ENCODE measurements at regions not wholly inside any gene's neighbourhood (a gene's known extent, or its start where the extent isn't known, plus 50 kb on each side); places are given as distances from the start of the nearest gene placed in this dataset.

DNA sequence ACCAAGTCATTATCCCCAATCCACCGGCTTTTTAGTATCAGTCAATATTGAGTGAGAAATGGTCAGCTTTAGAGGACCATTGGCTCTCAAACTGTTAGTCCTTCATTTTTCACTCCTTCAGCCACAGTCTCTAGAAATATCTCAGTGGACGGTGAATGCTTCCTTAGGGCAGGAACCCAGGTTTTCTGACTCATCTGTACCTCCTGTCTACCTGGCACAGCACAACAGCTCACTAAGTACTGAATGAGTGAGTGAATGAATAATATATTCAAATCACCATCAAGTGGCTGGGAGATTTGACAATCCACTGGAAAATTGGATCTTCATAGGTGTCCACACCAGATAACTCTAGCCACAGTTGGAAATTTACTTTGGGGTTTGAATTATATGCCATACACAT is 609.5 kb upstream of the CLINT1 start:
- no peaks in the 10 kb centered on the region for H3K36me3 Mint-ChIP-seq
- H3K27me3 Mint-ChIP-seq = no peaks in the 10 kb centered on the region
- H3K4me1 Mint-ChIP-seq = peaks cover 0 to 3% (median 1%) of the 10 kb centered on the region in 4 donors
- Histone ChIP-seq H3K9me3 (ENCODE audit: control insufficient read depth in 2 of 2, low read length in 2 of 2) (no peaks in the 10 kb centered on the region), H3K36me3 (ENCODE audit: control insufficient read depth, insufficient read depth, low read length) (no peaks in the 10 kb centered on the region), H3K27me3 (ENCODE audit: control insufficient read depth, insufficient read depth, low read length) (no peaks in the 10 kb centered on the region), H3K27ac (ENCODE audit: insufficient read depth, low read length, poor library complexity, severe bottlenecking) (no peak overlapping the region), H3K4me3 (ENCODE audit: low read depth, low read length) (no peak overlapping the region), H3K4me1 (ENCODE audit: control insufficient read depth, insufficient read depth, low read length, poor library complexity, severe bottlenecking) (no peaks in the 10 kb centered on the region)
- peaks cover 0 to 3% (median 0%) of the 10 kb centered on the region in 7 donors for H3K9me3 Mint-ChIP-seq
- H3K27ac Mint-ChIP-seq = no peak overlapping the region
- DNase-seq (no peak), ATAC-seq (ENCODE audit: low read depth in 2 of 2) (no peak)
- no peak overlapping the region for H3K4me3 Mint-ChIP-seq

DNA sequence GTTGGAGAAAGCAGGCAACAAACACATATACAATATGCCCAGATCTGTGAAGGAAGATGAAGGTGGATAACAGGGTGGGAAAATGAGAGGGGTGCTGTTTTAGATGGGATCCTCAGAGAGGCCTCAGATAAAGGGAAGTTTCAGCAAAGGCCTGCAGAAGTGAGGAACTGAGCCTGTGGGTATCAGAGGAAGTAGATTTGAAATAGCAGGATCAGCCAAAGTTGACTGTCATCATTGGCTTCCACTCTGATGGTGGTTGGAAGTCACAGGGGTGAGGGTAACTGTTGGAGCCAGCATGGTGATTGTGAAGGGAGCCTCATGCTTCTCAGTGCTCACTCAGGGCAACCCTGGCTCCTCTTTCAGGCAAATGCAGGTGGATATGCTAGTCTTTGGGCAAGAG is 607.2 kb upstream of the CLINT1 start:
- H3K4me1 Mint-ChIP-seq = peaks cover 0 to 3% (median 1%) of the 10 kb centered on the region in 4 donors
- Histone ChIP-seq H3K4me3 (ENCODE audit: low read depth, low read length) (no peak overlapping the region), H3K9me3 (ENCODE audit: control insufficient read depth in 2 of 2, low read length in 2 of 2) (no peaks in the 10 kb centered on the region), H3K27ac (ENCODE audit: insufficient read depth, low read length, poor library complexity, severe bottlenecking) (no peak overlapping the region), H3K27me3 (ENCODE audit: control insufficient read depth, insufficient read depth, low read length) (no peaks in the 10 kb centered on the region), H3K36me3 (ENCODE audit: control insufficient read depth, insufficient read depth, low read length) (no peaks in the 10 kb centered on the region), H3K4me1 (ENCODE audit: control insufficient read depth, insufficient read depth, low read length, poor library complexity, severe bottlenecking) (no peaks in the 10 kb centered on the region)
- DNase-seq (no peak), ATAC-seq (ENCODE audit: low read depth in 2 of 2) (no peak)
- H3K27ac Mint-ChIP-seq = no peak overlapping the region
- H3K9me3 Mint-ChIP-seq = peaks cover 0 to 5% (median 0%) of the 10 kb centered on the region in 7 donors
- H3K36me3 Mint-ChIP-seq = no peaks in the 10 kb centered on the region
- H3K4me3 Mint-ChIP-seq = no peak overlapping the region
- H3K27me3 Mint-ChIP-seq = no peaks in the 10 kb centered on the region

DNA sequence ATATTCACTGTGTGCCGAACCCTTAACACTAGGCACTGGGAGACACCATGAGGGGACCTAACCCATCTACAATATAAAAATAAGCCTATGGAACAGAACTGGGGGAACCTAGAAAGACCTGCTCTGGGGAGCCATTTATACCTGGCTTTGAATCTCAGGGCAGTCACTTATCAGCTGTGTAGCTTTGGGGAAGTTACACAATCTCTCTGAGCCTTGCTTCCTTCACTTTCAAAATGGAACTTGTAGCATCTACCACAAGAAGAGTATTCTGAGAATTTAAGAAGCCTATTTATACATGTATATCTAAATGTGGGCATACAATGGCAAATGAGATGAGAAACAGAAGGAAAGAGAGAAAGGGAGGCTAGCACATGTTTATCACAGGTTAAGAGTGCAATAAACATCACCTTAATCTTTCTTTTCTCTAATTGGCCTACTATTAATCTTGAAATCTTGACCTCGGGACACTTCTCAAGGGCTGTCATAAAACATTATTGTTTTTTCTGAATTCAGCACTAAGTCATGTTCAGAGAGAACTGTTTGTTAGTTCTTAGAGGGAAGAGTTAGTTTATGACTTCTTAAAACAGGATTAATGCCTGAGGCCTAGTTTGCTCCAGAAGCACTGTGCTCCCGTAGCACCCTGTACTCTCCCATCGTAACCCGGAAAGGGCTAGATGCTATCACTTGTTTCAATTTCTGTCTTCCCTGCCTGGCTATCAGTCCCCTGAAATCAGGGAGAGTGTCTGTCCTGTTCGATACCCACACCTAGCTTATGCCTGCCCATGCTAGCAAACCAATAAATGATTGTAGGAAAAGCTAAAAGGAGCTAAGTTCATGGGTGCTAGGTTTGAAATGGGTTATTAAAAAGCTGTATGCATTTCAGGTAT is 606.4 kb upstream of the CLINT1 start:
- no peak for DNase-seq
- Mint-ChIP-seq H3K4me3 (no peak overlapping the region), H3K27ac (no peak overlapping the region), H3K9me3 (peaks cover 0 to 5% (median 0%) of the 10 kb centered on the region in 7 donors), H3K4me1 (peaks cover 0 to 3% (median 1%) of the 10 kb centered on the region in 4 donors), H3K36me3 (no peaks in the 10 kb centered on the region), H3K27me3 (no peaks in the 10 kb centered on the region)
- Histone ChIP-seq H3K4me1 (ENCODE audit: control insufficient read depth, insufficient read depth, low read length, poor library complexity, severe bottlenecking) (no peaks in the 10 kb centered on the region), H3K36me3 (ENCODE audit: control insufficient read depth, insufficient read depth, low read length) (no peaks in the 10 kb centered on the region), H3K27ac (ENCODE audit: insufficient read depth, low read length, poor library complexity, severe bottlenecking) (no peak overlapping the region), H3K9me3 (ENCODE audit: control insufficient read depth in 2 of 2, low read length in 2 of 2) (no peaks in the 10 kb centered on the region), H3K27me3 (ENCODE audit: control insufficient read depth, insufficient read depth, low read length) (no peaks in the 10 kb centered on the region), H3K4me3 (ENCODE audit: low read depth, low read length) (no peak overlapping the region)
- no peak for ATAC-seq (ENCODE audit: low read depth in 2 of 2)

DNA sequence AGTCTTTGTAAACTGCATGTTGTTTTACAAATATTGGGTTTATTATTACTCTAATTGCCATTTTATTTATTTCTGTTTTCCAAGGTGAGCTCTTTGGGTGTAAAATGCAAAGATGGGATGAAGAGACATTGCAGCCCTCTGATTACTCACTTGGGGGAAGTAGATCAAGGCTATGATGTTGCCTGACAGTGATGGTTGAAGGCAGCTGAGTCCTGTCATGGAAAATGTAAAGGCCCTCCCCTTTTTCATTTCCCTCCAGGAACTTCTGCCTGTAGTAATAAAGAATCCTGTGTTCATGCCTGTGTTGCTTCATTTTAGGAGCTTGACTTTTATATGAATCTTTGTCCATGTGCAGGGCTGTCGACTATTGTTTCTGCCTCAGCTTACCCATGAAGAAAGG is 605.4 kb upstream of the CLINT1 start:
- no peak overlapping the region for H3K4me3 Mint-ChIP-seq
- Histone ChIP-seq H3K36me3 (ENCODE audit: control insufficient read depth, insufficient read depth, low read length) (no peaks in the 10 kb centered on the region), H3K4me3 (ENCODE audit: low read depth, low read length) (no peak overlapping the region), H3K27me3 (ENCODE audit: control insufficient read depth, insufficient read depth, low read length) (no peaks in the 10 kb centered on the region), H3K27ac (ENCODE audit: insufficient read depth, low read length, poor library complexity, severe bottlenecking) (no peak overlapping the region), H3K9me3 (ENCODE audit: control insufficient read depth in 2 of 2, low read length in 2 of 2) (no peaks in the 10 kb centered on the region), H3K4me1 (ENCODE audit: control insufficient read depth, insufficient read depth, low read length, poor library complexity, severe bottlenecking) (no peaks in the 10 kb centered on the region)
- no peak for DNase-seq
- no peaks in the 10 kb centered on the region for H3K36me3 Mint-ChIP-seq
- H3K27me3 Mint-ChIP-seq = no peaks in the 10 kb centered on the region
- H3K9me3 Mint-ChIP-seq = peaks cover 0 to 5% (median 0%) of the 10 kb centered on the region in 7 donors
- ATAC-seq (ENCODE audit: low read depth in 2 of 2) = no peak
- H3K4me1 Mint-ChIP-seq = peaks cover 0 to 3% (median 1%) of the 10 kb centered on the region in 4 donors
- no peak overlapping the region for H3K27ac Mint-ChIP-seq

DNA sequence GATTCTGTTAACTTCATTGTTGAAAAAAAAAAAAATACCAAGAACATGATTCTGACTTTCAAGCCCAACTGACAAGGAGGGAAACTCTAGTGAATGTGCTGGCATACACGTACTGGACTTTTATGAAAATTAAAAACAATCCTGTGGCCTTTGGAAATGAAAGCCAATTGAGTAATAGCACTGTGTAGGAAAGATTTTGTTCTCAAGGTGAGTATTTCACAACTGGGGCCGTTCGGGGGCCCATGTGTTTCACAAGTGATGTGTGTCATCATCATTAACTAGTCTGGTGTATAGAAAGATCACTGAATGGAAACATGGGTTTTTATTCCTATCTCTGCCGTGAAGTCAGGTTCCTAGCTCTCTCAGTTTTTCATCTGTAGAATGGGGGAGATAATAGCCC is 605.0 kb upstream of the CLINT1 start:
- ATAC-seq (ENCODE audit: low read depth in 2 of 2) (no peak), DNase-seq (no peak)
- Mint-ChIP-seq H3K9me3 (peaks cover 0 to 5% (median 0%) of the 10 kb centered on the region in 7 donors), H3K36me3 (no peaks in the 10 kb centered on the region), H3K4me3 (no peak overlapping the region), H3K27me3 (no peaks in the 10 kb centered on the region), H3K4me1 (peaks cover 0 to 3% (median 1%) of the 10 kb centered on the region in 4 donors), H3K27ac (no peak overlapping the region)
- Histone ChIP-seq H3K4me1 (ENCODE audit: control insufficient read depth, insufficient read depth, low read length, poor library complexity, severe bottlenecking) (no peaks in the 10 kb centered on the region), H3K27me3 (ENCODE audit: control insufficient read depth, insufficient read depth, low read length) (no peaks in the 10 kb centered on the region), H3K27ac (ENCODE audit: insufficient read depth, low read length, poor library complexity, severe bottlenecking) (no peak overlapping the region), H3K36me3 (ENCODE audit: control insufficient read depth, insufficient read depth, low read length) (no peaks in the 10 kb centered on the region), H3K4me3 (ENCODE audit: low read depth, low read length) (no peak overlapping the region), H3K9me3 (ENCODE audit: control insufficient read depth in 2 of 2, low read length in 2 of 2) (no peaks in the 10 kb centered on the region)

DNA sequence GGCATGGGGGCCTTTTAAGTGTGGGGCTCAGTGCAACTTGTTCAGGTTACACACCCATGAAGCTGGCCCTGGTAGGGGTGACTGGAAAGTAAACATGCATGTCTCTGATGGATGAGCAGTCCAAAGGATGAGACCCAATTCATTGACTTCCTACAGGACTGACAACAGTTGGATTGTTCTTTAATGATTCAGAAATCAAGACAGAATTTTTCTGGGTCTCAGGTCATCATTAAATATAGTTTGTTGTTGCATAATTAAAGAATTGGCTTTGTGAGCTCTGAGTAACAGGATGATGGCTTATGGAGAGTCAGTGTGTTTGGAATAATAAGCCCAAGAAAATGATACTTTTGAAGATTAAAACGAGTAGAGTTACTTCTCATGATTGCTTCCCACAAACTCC is 604.2 kb upstream of the CLINT1 start:
- Mint-ChIP-seq H3K27ac (no peak overlapping the region), H3K36me3 (no peaks in the 10 kb centered on the region), H3K4me3 (no peak overlapping the region), H3K27me3 (no peaks in the 10 kb centered on the region), H3K9me3 (peaks cover 0 to 4% (median 0%) of the 10 kb centered on the region in 7 donors), H3K4me1 (peaks cover 0 to 3% (median 1%) of the 10 kb centered on the region in 4 donors)
- no peak overlapping the region for H3K27ac ChIP-seq (ENCODE audit: insufficient read depth, low read length, poor library complexity, severe bottlenecking)
- H3K27me3 ChIP-seq (ENCODE audit: control insufficient read depth, insufficient read depth, low read length) = no peaks in the 10 kb centered on the region
- no peak overlapping the region for H3K4me3 ChIP-seq (ENCODE audit: low read depth, low read length)
- no peaks in the 10 kb centered on the region for H3K36me3 ChIP-seq (ENCODE audit: control insufficient read depth, insufficient read depth, low read length)
- H3K9me3 ChIP-seq (ENCODE audit: control insufficient read depth in 2 of 2, low read length in 2 of 2) = no peaks in the 10 kb centered on the region
- DNase-seq (no peak), ATAC-seq (ENCODE audit: low read depth in 2 of 2) (no peak)
- H3K4me1 ChIP-seq (ENCODE audit: control insufficient read depth, insufficient read depth, low read length, poor library complexity, severe bottlenecking) = no peaks in the 10 kb centered on the region

DNA sequence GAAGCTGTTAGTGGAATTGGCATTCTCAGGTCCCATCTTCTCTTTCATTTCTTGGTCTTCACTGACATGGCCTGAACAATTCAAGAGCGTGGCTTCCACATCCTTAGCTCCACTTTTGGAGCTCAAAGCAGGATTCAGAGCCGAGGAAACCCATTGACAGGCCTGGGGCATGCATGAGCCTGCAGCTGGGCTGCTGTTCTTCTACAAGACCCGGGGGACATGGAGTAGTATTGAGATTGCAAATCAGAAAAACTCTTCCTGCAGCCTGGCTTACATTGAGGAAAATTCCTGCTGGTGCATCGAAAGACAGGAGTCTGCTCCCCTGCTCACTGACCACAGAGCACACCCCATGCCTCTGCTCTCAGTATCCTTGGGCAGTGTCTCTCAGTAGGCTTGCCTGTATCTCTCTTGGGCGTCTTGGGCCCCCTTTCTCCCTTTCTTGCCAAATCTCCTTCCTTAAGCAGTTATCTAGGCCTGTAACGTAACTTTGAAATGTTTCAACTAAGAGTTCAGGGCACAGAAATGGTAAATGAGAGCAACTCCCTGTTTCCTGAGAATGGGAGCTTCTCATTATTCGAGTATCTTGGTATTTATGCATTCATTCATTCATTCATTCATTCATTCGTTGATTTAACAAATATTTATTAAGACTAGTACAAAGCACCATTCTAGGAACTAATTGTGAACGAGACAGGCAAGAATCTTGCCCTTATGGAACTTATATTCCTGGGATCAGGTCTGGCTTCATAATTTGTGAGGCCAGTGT is 603.6 kb upstream of the CLINT1 start:
- H3K36me3 Mint-ChIP-seq = no peaks in the 10 kb centered on the region

More for the DNA sequence above, 603.6 kb upstream of the CLINT1 start:
- no peaks in the 10 kb centered on the region for H3K9me3 ChIP-seq (ENCODE audit: control insufficient read depth in 2 of 2, low read length in 2 of 2)
- Mint-ChIP-seq H3K9me3 (peaks cover 0 to 2% (median 0%) of the 10 kb centered on the region in 7 donors), H3K27ac (no peak overlapping the region), H3K4me3 (no peak overlapping the region), H3K4me1 (peaks cover 0 to 3% (median 1%) of the 10 kb centered on the region in 4 donors), H3K27me3 (no peaks in the 10 kb centered on the region)
- no peak overlapping the region for H3K27ac ChIP-seq (ENCODE audit: insufficient read depth, low read length, poor library complexity, severe bottlenecking)
- H3K36me3 ChIP-seq (ENCODE audit: control insufficient read depth, insufficient read depth, low read length) = no peaks in the 10 kb centered on the region
- H3K4me1 ChIP-seq (ENCODE audit: control insufficient read depth, insufficient read depth, low read length, poor library complexity, severe bottlenecking) = no peaks in the 10 kb centered on the region
- no peak for DNase-seq
- no peak for ATAC-seq (ENCODE audit: low read depth in 2 of 2)
- no peak overlapping the region for H3K4me3 ChIP-seq (ENCODE audit: low read depth, low read length)
- no peaks in the 10 kb centered on the region for H3K27me3 ChIP-seq (ENCODE audit: control insufficient read depth, insufficient read depth, low read length)

Data from CD4-positive, CD25-positive, alpha-beta regulatory T cell (primary cell).